ENCODE measurements at regions not wholly inside any gene's neighbourhood (a gene's known extent, or its start where the extent isn't known, plus 50 kb on each side); places are given as distances from the start of the nearest gene placed in this dataset.

- peaks cover 18% of the 10 kb centered on the region for H3K9me3 Mint-ChIP-seq
- H3K4me1 Mint-ChIP-seq: no peaks in the 10 kb centered on the region
- no peak for TF ChIP-seq CTCF (IDR thresholded peaks at IDR 0.05; ENCODE audit: unreplicated experiment in 3 of 3)
- no peaks in the 10 kb centered on the region for H3K27me3 Mint-ChIP-seq (ENCODE audit: low read depth)
- H3K27ac Mint-ChIP-seq: no peak overlapping the region
- H3K36me3 Mint-ChIP-seq (ENCODE audit: low read depth): no peaks in the 10 kb centered on the region
- no peak overlapping the region for H3K4me3 Mint-ChIP-seq
Observed at GRCh38 chr2:49480520-49480919, 326.2 kb upstream of the FSHR start.

- no peaks in the 10 kb centered on the region for H3K36me3 Mint-ChIP-seq (ENCODE audit: low read depth)
Observed at GRCh38 chr2:49465157-49465831, 311.0 kb upstream of the FSHR start.

GRCh38 chr2:49459314-49459993 lies 305.1 kb upstream of the FSHR start:
- Mint-ChIP-seq H3K9me3 (peaks cover 10% of the 10 kb centered on the region), H3K4me1 (no peaks in the 10 kb centered on the region), H3K36me3 (ENCODE audit: low read depth) (no peaks in the 10 kb centered on the region), H3K4me3 (no peak overlapping the region), H3K27me3 (ENCODE audit: low read depth) (no peaks in the 10 kb centered on the region), H3K27ac (no peak overlapping the region)
- TF ChIP-seq CTCF (IDR thresholded peaks at IDR 0.05; ENCODE audit: unreplicated experiment in 3 of 3): peak; percentile 19 to 22 (median 20)

More at GRCh38 chr2:49465157-49465831, 311.0 kb upstream of the FSHR start:
- Mint-ChIP-seq H3K27me3 (ENCODE audit: low read depth) (no peaks in the 10 kb centered on the region), H3K27ac (no peak overlapping the region), H3K4me3 (no peak overlapping the region), H3K4me1 (no peaks in the 10 kb centered on the region), H3K9me3 (peaks cover 17% of the 10 kb centered on the region)
- TF ChIP-seq CTCF (IDR thresholded peaks at IDR 0.05; ENCODE audit: unreplicated experiment in 3 of 3): no peak

- Mint-ChIP-seq H3K4me1 (no peaks in the 10 kb centered on the region), H3K4me3 (no peak overlapping the region), H3K36me3 (ENCODE audit: low read depth) (no peaks in the 10 kb centered on the region), H3K27ac (no peak overlapping the region), H3K27me3 (ENCODE audit: low read depth) (no peaks in the 10 kb centered on the region), H3K9me3 (no peaks in the 10 kb centered on the region)
- TF ChIP-seq CTCF (IDR thresholded peaks at IDR 0.05; ENCODE audit: unreplicated experiment in 3 of 3): no peak
Observed at GRCh38 chr2:49444005-49444404, 289.7 kb upstream of the FSHR start.

- Mint-ChIP-seq H3K4me3 (no peak overlapping the region), H3K27ac (no peak overlapping the region), H3K9me3 (no peaks in the 10 kb centered on the region), H3K4me1 (no peaks in the 10 kb centered on the region), H3K27me3 (ENCODE audit: low read depth) (no peaks in the 10 kb centered on the region), H3K36me3 (ENCODE audit: low read depth) (no peaks in the 10 kb centered on the region)
- no peak for TF ChIP-seq CTCF (IDR thresholded peaks at IDR 0.05; ENCODE audit: unreplicated experiment in 3 of 3)
Observed at GRCh38 chr2:49426996-49427395, 272.7 kb upstream of the FSHR start.

GRCh38 chr2:49416252-49416651 lies 261.9 kb upstream of the FSHR start:
- Mint-ChIP-seq H3K27ac (no peak overlapping the region), H3K4me3 (no peak overlapping the region), H3K9me3 (no peaks in the 10 kb centered on the region), H3K4me1 (no peaks in the 10 kb centered on the region), H3K36me3 (ENCODE audit: low read depth) (no peaks in the 10 kb centered on the region), H3K27me3 (ENCODE audit: low read depth) (no peaks in the 10 kb centered on the region)
- no peak for TF ChIP-seq CTCF (IDR thresholded peaks at IDR 0.05; ENCODE audit: unreplicated experiment in 3 of 3)
